ENCODE measurements at regions not wholly inside any gene's neighbourhood (a gene's known extent, or its start where the extent isn't known, plus 50 kb on each side); places are given as distances from the start of the nearest gene placed in this dataset.

DNA sequence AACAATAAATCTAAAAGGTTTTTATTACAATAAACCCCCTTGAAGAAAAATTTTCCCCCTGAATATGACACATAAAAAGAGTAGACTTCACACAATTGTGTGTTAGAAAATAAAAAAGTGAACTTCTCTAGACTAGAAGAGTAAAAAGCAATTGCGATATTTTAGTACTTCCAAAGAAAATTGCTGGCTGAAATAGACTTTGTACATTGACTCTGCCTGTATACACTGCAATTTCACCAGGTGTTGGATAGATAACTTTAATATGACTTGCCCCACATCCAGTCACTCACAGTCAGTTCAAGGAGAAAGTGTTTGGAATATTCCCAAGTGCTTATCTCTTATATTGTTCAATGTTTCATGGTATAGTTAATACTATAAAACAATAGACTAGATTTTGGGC, 1780.1 kb upstream of the PCDH20 start:
- no peaks in the 10 kb centered on the region for H3K27me3 ChIP-seq (ENCODE audit: control insufficient read depth, insufficient read depth, low read length)
- no peak overlapping the region for H3K27ac ChIP-seq (ENCODE audit: low read depth, low read length)
- no peak for DNase-seq (ENCODE audit: low read depth, low spot score)
- H3K4me3 ChIP-seq (ENCODE audit: low read depth, low read length), result no peak overlapping the region
- ChIA-PET POLR2A (no interaction called here), CTCF (no interaction called here)
- TF ChIP-seq, protein P1, sequence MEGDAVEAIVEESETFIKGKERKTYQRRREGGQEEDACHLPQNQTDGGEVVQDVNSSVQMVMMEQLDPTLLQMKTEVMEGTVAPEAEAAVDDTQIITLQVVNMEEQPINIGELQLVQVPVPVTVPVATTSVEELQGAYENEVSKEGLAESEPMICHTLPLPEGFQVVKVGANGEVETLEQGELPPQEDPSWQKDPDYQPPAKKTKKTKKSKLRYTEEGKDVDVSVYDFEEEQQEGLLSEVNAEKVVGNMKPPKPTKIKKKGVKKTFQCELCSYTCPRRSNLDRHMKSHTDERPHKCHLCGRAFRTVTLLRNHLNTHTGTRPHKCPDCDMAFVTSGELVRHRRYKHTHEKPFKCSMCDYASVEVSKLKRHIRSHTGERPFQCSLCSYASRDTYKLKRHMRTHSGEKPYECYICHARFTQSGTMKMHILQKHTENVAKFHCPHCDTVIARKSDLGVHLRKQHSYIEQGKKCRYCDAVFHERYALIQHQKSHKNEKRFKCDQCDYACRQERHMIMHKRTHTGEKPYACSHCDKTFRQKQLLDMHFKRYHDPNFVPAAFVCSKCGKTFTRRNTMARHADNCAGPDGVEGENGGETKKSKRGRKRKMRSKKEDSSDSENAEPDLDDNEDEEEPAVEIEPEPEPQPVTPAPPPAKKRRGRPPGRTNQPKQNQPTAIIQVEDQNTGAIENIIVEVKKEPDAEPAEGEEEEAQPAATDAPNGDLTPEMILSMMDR (IDR thresholded peaks at IDR 0.05; ENCODE audit: low read depth, low read length), result no peak
- H3K9me3 ChIP-seq (ENCODE audit: control insufficient read depth, insufficient read depth, low read length), result no peaks in the 10 kb centered on the region

DNA sequence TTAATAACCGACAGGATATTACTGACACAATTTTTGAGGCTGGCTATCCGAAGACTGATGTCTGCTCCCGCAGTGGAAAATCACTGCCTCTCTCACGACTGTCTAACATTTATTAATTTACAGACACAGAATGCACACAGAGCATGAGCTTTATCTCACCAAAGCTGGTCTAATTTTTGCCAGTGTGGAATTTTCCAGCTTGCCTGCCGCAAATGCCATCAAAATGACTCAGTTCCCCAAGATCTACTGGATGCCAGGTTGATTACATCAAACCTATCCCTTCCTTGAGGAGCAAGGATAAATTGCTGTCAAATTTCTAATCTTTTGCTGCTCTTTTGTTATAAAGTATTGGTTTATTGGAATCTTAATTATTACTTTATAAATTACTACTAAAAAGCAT, 1775.1 kb upstream of the PCDH20 start:
- Histone ChIP-seq H3K27me3 (ENCODE audit: control insufficient read depth, insufficient read depth, low read length) (no peaks in the 10 kb centered on the region), H3K4me3 (ENCODE audit: low read depth, low read length) (no peak overlapping the region), H3K9me3 (ENCODE audit: control insufficient read depth, insufficient read depth, low read length) (no peaks in the 10 kb centered on the region), H3K27ac (ENCODE audit: low read depth, low read length) (no peak overlapping the region)
- ChIA-PET POLR2A (no interaction called here), CTCF (no interaction called here)
- no peak for DNase-seq (ENCODE audit: low read depth, low spot score)
- TF ChIP-seq, protein P1 (IDR thresholded peaks at IDR 0.05; ENCODE audit: low read depth, low read length), result no peak

DNA sequence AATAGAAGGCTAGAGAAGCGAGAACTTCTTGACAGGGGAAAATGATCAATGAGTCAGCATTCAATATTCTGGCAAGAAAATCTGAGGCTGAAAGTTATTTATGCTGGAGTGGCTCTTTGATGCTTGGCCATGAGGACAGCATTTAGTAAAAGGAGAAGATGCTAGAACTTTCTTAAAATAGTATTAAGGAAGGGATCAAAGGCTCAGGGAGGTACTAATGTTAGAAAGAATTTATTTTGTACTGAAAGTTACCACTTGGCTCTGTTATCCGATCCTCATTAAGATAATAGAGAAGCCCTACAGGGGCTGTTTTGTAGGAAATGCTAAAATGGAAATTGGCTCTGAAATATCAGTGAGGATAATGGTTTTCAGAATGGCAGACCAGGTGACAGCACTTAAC, 1774.6 kb upstream of the PCDH20 start:
- Histone ChIP-seq H3K4me3 (ENCODE audit: low read depth, low read length) (no peak overlapping the region), H3K27ac (ENCODE audit: low read depth, low read length) (no peak overlapping the region), H3K9me3 (ENCODE audit: control insufficient read depth, insufficient read depth, low read length) (no peaks in the 10 kb centered on the region), H3K27me3 (ENCODE audit: control insufficient read depth, insufficient read depth, low read length) (no peaks in the 10 kb centered on the region)
- DNase-seq (ENCODE audit: low read depth, low spot score), result no peak
- CTCF ChIA-PET, result no interaction called here
- POLR2A ChIA-PET, result no interaction called here
- TF ChIP-seq, protein P1 (IDR thresholded peaks at IDR 0.05; ENCODE audit: low read depth, low read length), result no peak

DNA sequence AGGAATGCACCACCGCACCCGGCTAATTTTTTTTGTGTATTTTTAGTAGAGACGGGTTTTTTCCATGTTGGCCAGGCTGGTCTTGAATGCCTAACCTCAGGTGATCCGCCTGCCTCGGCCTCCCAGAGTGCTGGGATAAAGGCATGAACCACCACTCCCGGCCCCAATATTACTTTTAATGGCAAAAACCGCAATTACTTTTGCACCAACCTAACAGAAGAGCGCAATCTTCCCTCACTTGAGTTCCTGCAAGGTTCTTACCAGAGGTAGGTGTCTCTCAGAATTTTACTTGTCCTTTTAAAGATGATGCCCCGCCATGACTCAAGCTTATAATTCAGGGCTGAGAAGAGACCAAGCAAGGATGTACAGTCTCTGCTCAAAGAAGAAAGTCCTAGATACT, 1774.1 kb upstream of the PCDH20 start:
- TF ChIP-seq, protein P1 (IDR thresholded peaks at IDR 0.05; ENCODE audit: low read depth, low read length), result no peak
- ChIA-PET CTCF (no interaction called here), POLR2A (no interaction called here)
- no peaks in the 10 kb centered on the region for H3K27me3 ChIP-seq (ENCODE audit: control insufficient read depth, insufficient read depth, low read length)
- DNase-seq (ENCODE audit: low read depth, low spot score), result no peak
- no peak overlapping the region for H3K27ac ChIP-seq (ENCODE audit: low read depth, low read length)
- no peaks in the 10 kb centered on the region for H3K9me3 ChIP-seq (ENCODE audit: control insufficient read depth, insufficient read depth, low read length)
- H3K4me3 ChIP-seq (ENCODE audit: low read depth, low read length), result no peak overlapping the region

DNA sequence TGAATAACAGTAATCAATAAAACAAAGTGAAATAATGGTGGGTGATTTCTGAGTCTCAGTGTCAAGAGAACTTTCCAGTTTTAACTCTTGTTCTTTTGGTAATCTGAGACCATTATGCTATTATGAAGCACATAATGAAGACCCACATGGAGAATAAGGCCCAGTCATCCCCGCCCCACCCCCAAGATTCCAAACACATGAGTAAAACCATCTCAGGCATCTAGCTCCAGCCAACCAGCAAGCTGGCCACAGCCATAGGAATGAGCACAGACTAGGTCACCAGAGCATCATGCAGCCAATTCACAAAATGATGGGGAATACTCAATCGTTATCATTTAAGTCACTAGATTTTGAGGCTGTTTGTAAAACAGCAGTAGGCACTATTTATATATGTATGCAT, 1769.0 kb upstream of the PCDH20 start:
- H3K4me3 ChIP-seq (ENCODE audit: low read depth, low read length), result no peak overlapping the region
- ChIA-PET POLR2A (no interaction called here), CTCF (no interaction called here)
- TF ChIP-seq, protein P1 (IDR thresholded peaks at IDR 0.05; ENCODE audit: low read depth, low read length), result no peak
- no peaks in the 10 kb centered on the region for H3K27me3 ChIP-seq (ENCODE audit: control insufficient read depth, insufficient read depth, low read length)
- peak; percentile 38 for DNase-seq (ENCODE audit: low read depth, low spot score)
- H3K9me3 ChIP-seq (ENCODE audit: control insufficient read depth, insufficient read depth, low read length), result no peaks in the 10 kb centered on the region
- H3K27ac ChIP-seq (ENCODE audit: low read depth, low read length), result no peak overlapping the region

All from AG04450 (cell line).